HPDE6-E6E7 (cell line): ENCODE measurements at regions not wholly inside any gene's neighbourhood (a gene's known extent, or its start where the extent isn't known, plus 50 kb on each side); places are given as distances from the start of the nearest gene placed in this dataset.
"Not testable (repeated sequence)": the region's sequence is repeated elsewhere in the genome, so short reads cannot be mapped to it uniquely, and the experiment has no call there.

Source experiments
- DNase-seq: peaks from one replicate; pipeline ENCODE4 v3.0.0; 2011; ENCODE audit warnings: missing footprints; ENCODE audit errors: extremely low spot score

- DNase-seq, result no peak
Measured at GRCh38 chr2:106009096-106009495, 185.0 kb downstream of the UXS1 start.

GRCh38 chr2:106004851-106005250 is 189.2 kb downstream of the UXS1 start:
- no peak for DNase-seq

- no peak for DNase-seq
Measured at GRCh38 chr2:105999211-105999989, 194.7 kb downstream of the UXS1 start.

GRCh38 chr2:105997711-105998110 is 196.4 kb downstream of the UXS1 start:
- DNase-seq, result no peak

GRCh38 chr2:105990624-105991023 is 203.5 kb downstream of the UXS1 start:
- no peak for DNase-seq

GRCh38 chr2:105989803-105990202 is 204.3 kb downstream of the UXS1 start:
- not testable (repeated sequence) for DNase-seq

GRCh38 chr2:105989070-105989469 is 205.0 kb downstream of the UXS1 start:
- DNase-seq, result no peak

- no peak for DNase-seq
Measured at GRCh38 chr2:105977807-105978206, 216.3 kb downstream of the UXS1 start.

GRCh38 chr2:105977212-105977611 is 216.9 kb downstream of the UXS1 start:
- peak; percentile 35 for DNase-seq

GRCh38 chr2:105974812-105975211 is 219.3 kb downstream of the UXS1 start:
- no peak for DNase-seq

- DNase-seq, result no peak
Measured at GRCh38 chr2:105972927-105973326, 221.2 kb downstream of the UXS1 start.

- DNase-seq, result no peak
Measured at GRCh38 chr2:105972246-105972645, 221.9 kb downstream of the UXS1 start.

- no peak for DNase-seq
Measured at GRCh38 chr2:105969552-105969951, 224.5 kb downstream of the UXS1 start.

GRCh38 chr2:105962221-105962620 is 217.5 kb downstream of the NCK2 start:
- no peak for DNase-seq

- DNase-seq, result no peak
Measured at GRCh38 chr2:105961599-105962146, 217.0 kb downstream of the NCK2 start.

- no peak for DNase-seq
Measured at GRCh38 chr2:105959357-105959756, 214.6 kb downstream of the NCK2 start.

- DNase-seq, result no peak
Measured at GRCh38 chr2:105954891-105955290, 210.2 kb downstream of the NCK2 start.

- DNase-seq, result no peak
Measured at GRCh38 chr2:105953942-105954341, 209.2 kb downstream of the NCK2 start.

GRCh38 chr2:105952131-105952530 is 207.4 kb downstream of the NCK2 start:
- DNase-seq, result no peak

GRCh38 chr2:105951384-105951694 is 206.6 kb downstream of the NCK2 start:
- DNase-seq, result no peak

GRCh38 chr2:105950521-105951383 is 206.0 kb downstream of the NCK2 start:
- no peak for DNase-seq

GRCh38 chr2:105943977-105944376 is 199.3 kb downstream of the NCK2 start:
- no peak for DNase-seq
